HEK293 (cell line): ENCODE measurements at regions not wholly inside any gene's neighbourhood (a gene's known extent, or its start where the extent isn't known, plus 50 kb on each side); places are given as distances from the start of the nearest gene placed in this dataset.

Experiments
- CTCF ChIA-PET: fragments of 350-600 bp; formaldehyde crosslinking; extraction: SDS; loops from one replicate; lab custom pipeline; 2021; ENCODE audit warnings: antibody characterized with exemption; lab: Yijun Ruan, JAX
- POLR2A ChIA-PET: fragments of 300-600 bp; formaldehyde crosslinking; extraction: SDS; loops from one replicate; lab custom pipeline; 2020; ENCODE audit warnings: antibody characterized with exemption, inconsistent platforms; lab: Yijun Ruan, JAX
- H3K27ac ChIP-seq: fragments of 200-500 bp; sonication (Bioruptor generic); 2 replicates; pipeline ENCODE4 v1.5.1; 2014; ENCODE audit warnings: low read depth, low read length, control low read depth, inconsistent platforms; ENCODE audit errors: extremely low read depth
- H3K36me3 ChIP-seq, 2 experiments: fragments of 200-500 bp in 1 of 2; sonication (Bioruptor generic) in 1 of 2; 1 replicate in 1 of 2; 2 replicates in 1 of 2; pipeline ENCODE4 v1.5.1; 2014 to 2017; ENCODE audit warnings: inconsistent platforms in 2 of 2, low read length in 2 of 2; ENCODE audit not compliant: control insufficient read depth in 2 of 2, insufficient read depth in 1 of 2
- H3K4me1 ChIP-seq: fragments of 200-500 bp; sonication (Bioruptor generic); 2 replicates; pipeline ENCODE4 v1.5.1; 2014; ENCODE audit warnings: mild to moderate bottlenecking, low read length, inconsistent platforms; ENCODE audit not compliant: control insufficient read depth, insufficient read depth
- H3K4me3 ChIP-seq: 2 replicates; pipeline ENCODE4 v1.5.1; 2011; ENCODE audit warnings: low read depth, mild to moderate bottlenecking, control low read depth, low read length, moderate library complexity
- H3K9me3 ChIP-seq: fragments of 200-500 bp; sonication (Bioruptor generic); 2 replicates; pipeline ENCODE4 v1.5.1; 2014; ENCODE audit warnings: low read depth, low read length, inconsistent platforms; ENCODE audit not compliant: control insufficient read depth, insufficient read depth
- GLI2 ChIP-seq: fragments of 450-650 bp; formaldehyde crosslinking; IDR thresholded peaks from 2 replicates; pipeline ENCODE4; 2017; ENCODE audit warnings: missing biosample characterization, missing genetic modification characterization, low read depth, borderline replicate concordance
- ZBTB21 ChIP-seq: fragments of 450-650 bp; formaldehyde crosslinking; IDR thresholded peaks from 2 replicates; pipeline ENCODE4 v1.5.1; 2017; ENCODE audit warnings: missing biosample characterization, missing genetic modification characterization
- ZEB2 ChIP-seq: fragments of 450-650 bp; formaldehyde crosslinking; IDR thresholded peaks from 2 replicates; pipeline ENCODE4 v1.5.1; 2016; ENCODE audit warnings: missing biosample characterization, missing genetic modification characterization
- ZNF114 ChIP-seq: fragments of 450-650 bp; formaldehyde crosslinking; IDR thresholded peaks from 2 replicates; pipeline ENCODE4 v1.5.0; 2017; ENCODE audit warnings: missing biosample characterization, missing genetic modification characterization
- ZNF157 ChIP-seq: fragments of 450-650 bp; formaldehyde crosslinking; IDR thresholded peaks from 2 replicates; pipeline ENCODE4 v1.5.1; 2016; ENCODE audit warnings: missing biosample characterization, missing genetic modification characterization
- ZNF175 ChIP-seq: fragments of 450-650 bp; formaldehyde crosslinking; IDR thresholded peaks from 2 replicates; pipeline ENCODE4 v1.5.1; 2016; ENCODE audit warnings: missing biosample characterization, missing genetic modification characterization
- ZNF184 ChIP-seq: fragments of 450-650 bp; IDR thresholded peaks from 2 replicates; pipeline ENCODE4 v1.5.1; 2018; ENCODE audit warnings: missing biosample characterization, mild to moderate bottlenecking, missing genetic modification characterization
- ZNF311 ChIP-seq: fragments of 450-650 bp; formaldehyde crosslinking; IDR thresholded peaks from 2 replicates; pipeline ENCODE4 v1.5.1; 2017; ENCODE audit warnings: missing biosample characterization, missing genetic modification characterization, borderline replicate concordance
- ZNF324 ChIP-seq: fragments of 450-650 bp; formaldehyde crosslinking; IDR thresholded peaks from 2 replicates; pipeline ENCODE4 v1.5.1; 2016; ENCODE audit warnings: missing biosample characterization, missing genetic modification characterization
- ZNF560 ChIP-seq: fragments of 450-650 bp; formaldehyde crosslinking; IDR thresholded peaks from 2 replicates; pipeline ENCODE4 v1.5.1; 2017; ENCODE audit warnings: missing biosample characterization, missing genetic modification characterization, borderline replicate concordance
- ZNF701 ChIP-seq: fragments of 450-650 bp; formaldehyde crosslinking; IDR thresholded peaks from 2 replicates; pipeline ENCODE4 v1.5.1; 2016; ENCODE audit warnings: missing biosample characterization, missing genetic modification characterization
- TF ChIP-seq, protein P1 (sequence below): fragments of 450-650 bp; formaldehyde crosslinking; IDR thresholded peaks from 2 replicates; pipeline ENCODE4 v1.5.1; 2016; ENCODE audit warnings: missing biosample characterization, missing genetic modification characterization
- TF ChIP-seq, protein P2 (sequence below): fragments of 450-650 bp; formaldehyde crosslinking; IDR thresholded peaks from 2 replicates; pipeline ENCODE4 v1.5.1; 2017; ENCODE audit warnings: missing biosample characterization, missing genetic modification characterization
- TF ChIP-seq, protein P3 (sequence below): fragments of 450-650 bp; formaldehyde crosslinking; IDR thresholded peaks from 2 replicates; pipeline ENCODE4 v1.5.1; 2016; ENCODE audit warnings: missing biosample characterization, missing genetic modification characterization, borderline replicate concordance

DNA sequence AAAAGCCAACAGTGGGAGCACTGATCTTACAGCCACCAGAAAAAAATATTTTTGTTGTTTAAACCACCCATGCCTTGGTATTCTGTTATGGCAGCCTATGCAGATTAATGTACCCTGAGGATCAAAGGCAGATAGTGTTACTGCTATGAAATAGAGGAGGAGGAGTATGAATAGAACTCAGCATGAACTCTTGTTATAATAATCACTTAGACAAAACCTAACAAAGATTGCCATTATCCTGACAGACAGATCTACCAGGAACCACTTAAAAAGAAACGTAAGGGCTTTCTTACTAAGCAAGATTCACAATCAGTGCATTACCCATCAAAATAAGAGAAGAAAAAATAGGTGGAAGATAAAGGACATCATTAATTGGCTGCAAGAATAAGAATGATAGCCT is 558.3 kb downstream of the GALC start:
- CTCF ChIA-PET: no interaction called here

DNA sequence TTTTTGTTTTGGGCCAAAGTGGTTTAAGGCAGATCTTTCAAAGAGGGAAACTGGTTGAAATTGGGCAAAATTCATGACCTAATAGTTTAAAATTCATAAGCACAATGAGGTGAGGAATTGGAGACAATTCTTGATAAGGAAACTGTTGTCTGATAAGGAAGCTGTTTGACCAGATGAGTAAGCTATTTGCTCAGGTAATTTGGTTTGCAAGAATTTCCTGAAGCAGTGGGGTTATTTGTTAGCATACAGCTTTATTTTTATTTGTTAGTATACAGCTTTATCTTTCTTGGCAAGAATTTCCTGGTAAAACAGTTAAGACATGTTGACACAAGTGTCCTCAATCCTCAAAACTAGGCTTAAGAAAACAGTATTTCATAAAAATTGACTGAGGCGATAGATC is 559.0 kb downstream of the GALC start:
- ChIA-PET POLR2A (no interaction called here), CTCF (no interaction called here)
- Histone ChIP-seq H3K9me3 (no peaks in the 10 kb centered on the region), H3K36me3 (no peaks in the 10 kb centered on the region), H3K4me1 (no peaks in the 10 kb centered on the region), H3K27ac (no peak overlapping the region)
- no peak for TF ChIP-seq ZEB2 (tag by site-specific recombination)
- no peak for TF ChIP-seq ZNF311 (tag by site-specific recombination)
- TF ChIP-seq ZNF114 (tag by site-specific recombination): no peak
- TF ChIP-seq, protein P1, sequence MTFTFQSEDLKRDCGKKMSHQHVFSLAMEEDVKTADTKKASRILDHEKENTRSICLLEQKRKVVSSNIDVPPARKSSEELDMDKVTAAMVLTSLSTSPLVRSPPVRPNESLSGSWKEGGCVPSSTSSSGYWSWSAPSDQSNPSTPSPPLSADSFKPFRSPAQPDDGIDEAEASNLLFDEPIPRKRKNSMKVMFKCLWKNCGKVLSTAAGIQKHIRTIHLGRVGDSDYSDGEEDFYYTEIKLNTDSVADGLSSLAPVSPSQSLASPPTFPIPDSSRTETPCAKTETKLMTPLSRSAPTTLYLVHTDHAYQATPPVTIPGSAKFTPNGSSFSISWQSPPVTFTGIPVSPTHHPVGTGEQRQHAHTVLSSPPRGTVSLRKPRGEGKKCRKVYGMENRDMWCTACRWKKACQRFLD: no peak
- TF ChIP-seq, all 188 proteins: peak for 0
- no peak overlapping the region for H3K4me3 ChIP-seq

More for the DNA sequence above, 558.3 kb downstream of the GALC start:
- TF ChIP-seq ZNF184 (no peak), GLI2 (tag by site-specific recombination) (no peak), ZNF175 (tag by site-specific recombination) (no peak), ZNF324 (tag by site-specific recombination) (no peak), ZNF157 (tag by site-specific recombination) (no peak), ZBTB21 (tag by site-specific recombination) (no peak), ZNF560 (tag by site-specific recombination) (no peak)
- TF ChIP-seq, protein P2, sequence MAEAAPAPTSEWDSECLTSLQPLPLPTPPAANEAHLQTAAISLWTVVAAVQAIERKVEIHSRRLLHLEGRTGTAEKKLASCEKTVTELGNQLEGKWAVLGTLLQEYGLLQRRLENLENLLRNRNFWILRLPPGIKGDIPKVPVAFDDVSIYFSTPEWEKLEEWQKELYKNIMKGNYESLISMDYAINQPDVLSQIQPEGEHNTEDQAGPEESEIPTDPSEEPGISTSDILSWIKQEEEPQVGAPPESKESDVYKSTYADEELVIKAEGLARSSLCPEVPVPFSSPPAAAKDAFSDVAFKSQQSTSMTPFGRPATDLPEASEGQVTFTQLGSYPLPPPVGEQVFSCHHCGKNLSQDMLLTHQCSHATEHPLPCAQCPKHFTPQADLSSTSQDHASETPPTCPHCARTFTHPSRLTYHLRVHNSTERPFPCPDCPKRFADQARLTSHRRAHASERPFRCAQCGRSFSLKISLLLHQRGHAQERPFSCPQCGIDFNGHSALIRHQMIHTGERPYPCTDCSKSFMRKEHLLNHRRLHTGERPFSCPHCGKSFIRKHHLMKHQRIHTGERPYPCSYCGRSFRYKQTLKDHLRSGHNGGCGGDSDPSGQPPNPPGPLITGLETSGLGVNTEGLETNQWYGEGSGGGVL (tag by site-specific recombination): no peak
- no peaks in the 10 kb centered on the region for H3K4me1 ChIP-seq
- no peak overlapping the region for H3K4me3 ChIP-seq
- no peaks in the 10 kb centered on the region for H3K9me3 ChIP-seq
- no peaks in the 10 kb centered on the region for H3K36me3 ChIP-seq
- POLR2A ChIA-PET: no interaction called here
- H3K27ac ChIP-seq: no peak overlapping the region

DNA sequence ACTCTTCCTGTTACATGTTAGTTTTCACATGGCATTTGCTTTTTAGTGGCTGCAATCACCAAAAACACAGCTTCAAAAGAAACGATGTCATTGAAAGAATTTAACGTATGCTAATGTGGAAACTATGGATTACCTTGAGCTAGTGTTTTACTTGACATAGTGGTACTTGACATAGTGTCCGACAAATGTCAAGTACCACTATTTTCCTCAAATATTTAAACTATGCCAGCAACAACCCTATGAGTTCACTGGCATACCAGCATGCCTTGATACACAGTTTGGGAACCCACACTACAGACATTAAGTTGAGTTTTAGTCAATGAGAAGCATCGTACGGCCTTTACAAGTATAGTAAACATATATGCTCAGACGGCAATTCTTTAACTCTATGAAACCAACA is 560.3 kb downstream of the GALC start:
- no peak for TF ChIP-seq ZNF701
- TF ChIP-seq, protein P2 (tag by site-specific recombination): no peak
- TF ChIP-seq, protein P3, sequence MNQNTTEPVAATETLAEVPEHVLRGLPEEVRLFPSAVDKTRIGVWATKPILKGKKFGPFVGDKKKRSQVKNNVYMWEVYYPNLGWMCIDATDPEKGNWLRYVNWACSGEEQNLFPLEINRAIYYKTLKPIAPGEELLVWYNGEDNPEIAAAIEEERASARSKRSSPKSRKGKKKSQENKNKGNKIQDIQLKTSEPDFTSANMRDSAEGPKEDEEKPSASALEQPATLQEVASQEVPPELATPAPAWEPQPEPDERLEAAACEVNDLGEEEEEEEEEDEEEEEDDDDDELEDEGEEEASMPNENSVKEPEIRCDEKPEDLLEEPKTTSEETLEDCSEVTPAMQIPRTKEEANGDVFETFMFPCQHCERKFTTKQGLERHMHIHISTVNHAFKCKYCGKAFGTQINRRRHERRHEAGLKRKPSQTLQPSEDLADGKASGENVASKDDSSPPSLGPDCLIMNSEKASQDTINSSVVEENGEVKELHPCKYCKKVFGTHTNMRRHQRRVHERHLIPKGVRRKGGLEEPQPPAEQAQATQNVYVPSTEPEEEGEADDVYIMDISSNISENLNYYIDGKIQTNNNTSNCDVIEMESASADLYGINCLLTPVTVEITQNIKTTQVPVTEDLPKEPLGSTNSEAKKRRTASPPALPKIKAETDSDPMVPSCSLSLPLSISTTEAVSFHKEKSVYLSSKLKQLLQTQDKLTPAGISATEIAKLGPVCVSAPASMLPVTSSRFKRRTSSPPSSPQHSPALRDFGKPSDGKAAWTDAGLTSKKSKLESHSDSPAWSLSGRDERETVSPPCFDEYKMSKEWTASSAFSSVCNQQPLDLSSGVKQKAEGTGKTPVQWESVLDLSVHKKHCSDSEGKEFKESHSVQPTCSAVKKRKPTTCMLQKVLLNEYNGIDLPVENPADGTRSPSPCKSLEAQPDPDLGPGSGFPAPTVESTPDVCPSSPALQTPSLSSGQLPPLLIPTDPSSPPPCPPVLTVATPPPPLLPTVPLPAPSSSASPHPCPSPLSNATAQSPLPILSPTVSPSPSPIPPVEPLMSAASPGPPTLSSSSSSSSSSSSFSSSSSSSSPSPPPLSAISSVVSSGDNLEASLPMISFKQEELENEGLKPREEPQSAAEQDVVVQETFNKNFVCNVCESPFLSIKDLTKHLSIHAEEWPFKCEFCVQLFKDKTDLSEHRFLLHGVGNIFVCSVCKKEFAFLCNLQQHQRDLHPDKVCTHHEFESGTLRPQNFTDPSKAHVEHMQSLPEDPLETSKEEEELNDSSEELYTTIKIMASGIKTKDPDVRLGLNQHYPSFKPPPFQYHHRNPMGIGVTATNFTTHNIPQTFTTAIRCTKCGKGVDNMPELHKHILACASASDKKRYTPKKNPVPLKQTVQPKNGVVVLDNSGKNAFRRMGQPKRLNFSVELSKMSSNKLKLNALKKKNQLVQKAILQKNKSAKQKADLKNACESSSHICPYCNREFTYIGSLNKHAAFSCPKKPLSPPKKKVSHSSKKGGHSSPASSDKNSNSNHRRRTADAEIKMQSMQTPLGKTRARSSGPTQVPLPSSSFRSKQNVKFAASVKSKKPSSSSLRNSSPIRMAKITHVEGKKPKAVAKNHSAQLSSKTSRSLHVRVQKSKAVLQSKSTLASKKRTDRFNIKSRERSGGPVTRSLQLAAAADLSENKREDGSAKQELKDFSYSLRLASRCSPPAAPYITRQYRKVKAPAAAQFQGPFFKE (tag by site-specific recombination): no peak
- Histone ChIP-seq H3K4me1 (no peaks in the 10 kb centered on the region), H3K36me3 (no peaks in the 10 kb centered on the region), H3K4me3 (no peak overlapping the region), H3K27ac (no peak overlapping the region), H3K9me3 (no peaks in the 10 kb centered on the region)
- ChIA-PET CTCF (no interaction called here), POLR2A (no interaction called here)
